GM12892 (cell line): ENCODE measurements at regions not wholly inside any gene's neighbourhood (a gene's known extent, or its start where the extent isn't known, plus 50 kb on each side); places are given as distances from the start of the nearest gene placed in this dataset.

Source experiments
- POLR2A ChIP-seq: IDR thresholded peaks from 2 replicates; pipeline ENCODE4 v1.6.1; 2011; ENCODE audit warnings: low read depth, low read length, control low read depth
- POLR2AphosphoS5 ChIP-seq: IDR thresholded peaks from 2 replicates; pipeline ENCODE4 v1.6.1; 2011; ENCODE audit warnings: low read depth, low read length, control low read depth
- TAF1 ChIP-seq: IDR thresholded peaks from 2 replicates; pipeline ENCODE4 v1.6.1; 2011; ENCODE audit warnings: low read depth, mild to moderate bottlenecking, control low read depth, low read length, borderline replicate concordance

GRCh38 chr4:79598214-79598613, 190.2 kb upstream of the GK2 start:
- no peak for TF ChIP-seq POLR2A
- TF ChIP-seq POLR2AphosphoS5 = no peak
- no peak for TF ChIP-seq TAF1
